CD4-positive, alpha-beta T cell treated with Interleukin-17A for 4 hours (primary cell): ENCODE measurements at regions not wholly inside any gene's neighbourhood (a gene's known extent, or its start where the extent isn't known, plus 50 kb on each side); places are given as distances from the start of the nearest gene placed in this dataset.

Experiments used
- DNase-seq: peaks from one replicate; pipeline ENCODE4 v3.0.0-alpha.2; 2020; ENCODE audit warnings: mixed read lengths

- DNase-seq = no peak
These were observed 550.3 kb downstream of the QKI start for GRCh38 chr6:163964789-163965188.

DNA sequence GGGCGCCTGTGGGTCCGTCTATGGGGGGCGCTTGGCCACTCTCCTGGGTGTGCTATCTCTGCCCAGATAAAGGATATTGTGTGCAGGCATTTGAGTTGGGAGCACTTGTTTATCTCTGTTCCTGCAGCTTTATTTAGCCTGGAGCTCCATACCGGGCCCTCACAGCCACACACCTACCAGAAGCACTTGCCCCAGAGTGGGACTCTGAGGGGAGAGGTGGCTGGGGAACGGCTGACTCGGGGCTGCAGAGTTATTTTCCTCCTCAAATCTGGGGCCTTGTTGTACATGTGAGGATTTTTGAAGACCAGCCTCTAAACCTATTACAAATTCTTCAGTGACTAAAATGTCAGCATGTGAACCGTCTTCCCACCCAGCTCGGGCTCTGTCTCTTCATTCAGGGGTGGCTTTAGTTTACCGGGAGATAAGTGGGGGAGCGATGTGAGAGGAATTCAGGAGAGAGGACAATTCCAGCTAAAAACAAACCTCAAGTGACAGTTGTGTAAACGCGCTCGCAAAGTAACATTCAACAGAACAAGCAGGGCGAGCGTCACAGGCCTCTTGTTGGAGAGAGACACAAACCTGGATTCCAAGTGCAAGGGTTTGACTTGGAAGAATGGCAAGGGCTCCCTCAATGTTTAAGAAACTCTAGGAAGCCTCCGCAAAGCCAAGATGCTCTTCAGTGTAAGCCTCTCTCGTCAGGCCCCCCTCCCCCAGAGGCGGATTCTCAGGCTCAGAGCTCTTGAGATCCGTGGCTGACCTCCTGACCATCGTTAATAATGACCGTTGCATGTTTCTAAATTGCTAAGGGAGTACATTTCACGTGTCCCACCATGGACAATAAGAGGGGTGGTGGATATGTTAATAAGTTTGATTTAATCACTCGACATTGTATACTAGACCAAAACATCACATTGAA is 548.9 kb downstream of the QKI start:
- no peak for DNase-seq

DNA sequence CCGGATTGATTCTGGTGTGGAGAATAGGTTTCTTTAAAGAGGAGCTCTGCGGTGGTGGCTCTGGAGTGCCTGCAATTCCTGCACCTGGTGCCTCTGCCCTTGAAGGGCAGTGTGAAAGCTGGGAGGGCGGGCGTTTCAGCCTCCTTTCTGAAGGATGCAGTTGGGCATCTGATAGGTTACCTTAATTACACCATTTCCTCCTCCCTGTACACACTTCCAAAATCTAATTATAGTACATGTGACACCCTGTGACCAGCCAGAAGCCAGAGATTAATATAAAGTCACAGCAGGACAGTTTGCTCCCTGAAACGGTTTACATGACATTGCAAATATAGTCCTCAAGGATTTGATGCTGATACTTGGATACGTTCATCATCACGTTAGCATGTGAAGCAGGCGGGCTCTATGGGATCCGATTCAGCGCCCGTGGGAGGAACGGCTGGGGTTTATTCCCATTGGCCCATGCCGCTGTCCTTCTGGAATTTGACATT is 548.2 kb downstream of the QKI start:
- no peak for DNase-seq

DNA sequence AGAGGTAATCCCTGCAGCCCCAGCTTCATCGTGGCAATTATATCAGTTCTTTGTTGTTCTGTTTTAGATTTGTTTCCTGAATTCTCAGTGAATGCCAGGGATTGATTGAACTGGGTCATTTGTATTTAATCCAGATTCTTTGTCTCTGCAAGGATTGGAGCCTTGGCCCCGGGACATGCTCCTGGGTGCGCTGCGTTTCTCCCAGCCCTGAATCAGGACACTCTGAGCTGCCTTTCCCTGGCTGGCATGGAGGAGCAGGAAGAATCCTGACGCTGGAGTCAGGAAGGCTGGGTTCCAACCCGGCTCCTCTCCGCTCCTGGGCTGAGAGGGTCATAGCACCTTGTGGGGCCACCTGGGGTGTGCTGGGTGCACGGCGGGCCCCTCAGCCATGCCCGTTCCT is 545.6 kb downstream of the QKI start:
- no peak for DNase-seq

- DNase-seq = no peak
These were observed 544.1 kb downstream of the QKI start for GRCh38 chr6:163958646-163959045.

DNA sequence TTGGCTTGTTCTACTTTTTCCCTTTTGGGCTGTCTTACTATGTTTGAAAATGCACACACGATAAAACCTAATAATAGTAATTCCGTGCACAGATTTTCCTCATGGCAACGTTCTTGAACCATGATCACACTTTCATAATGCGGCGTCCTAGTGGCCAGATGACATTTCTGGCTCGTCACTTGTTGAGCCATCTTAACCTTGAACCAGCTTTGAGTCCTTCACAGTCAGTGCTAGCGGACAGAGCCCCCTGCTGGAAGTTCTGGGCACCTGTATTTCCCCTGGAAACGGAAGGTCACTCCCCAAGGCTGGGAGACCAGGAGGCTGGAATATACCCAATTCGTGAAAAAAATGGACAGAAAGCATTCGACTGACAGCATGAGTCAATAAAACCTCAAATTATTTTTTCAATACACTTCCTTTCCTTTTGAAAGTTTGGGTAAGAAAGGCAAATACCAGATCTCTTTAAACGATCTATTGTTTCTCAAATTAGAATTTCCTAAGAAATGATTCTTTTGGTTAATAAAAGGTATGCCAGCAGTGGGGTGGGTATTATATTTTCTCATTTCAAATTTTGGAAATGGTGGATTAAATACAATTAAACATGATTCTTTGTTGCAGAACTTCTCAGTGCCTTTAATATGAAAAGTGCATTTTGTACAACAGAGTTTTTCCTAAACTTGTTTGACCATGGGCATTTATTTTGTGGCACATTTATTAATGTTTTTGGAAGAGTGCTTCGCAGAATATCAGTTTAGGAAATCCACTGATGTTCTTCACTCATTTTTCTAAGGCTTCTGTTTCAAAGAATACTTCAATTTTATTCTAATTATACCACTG is 542.3 kb downstream of the QKI start:
- DNase-seq = peak; percentile 61

DNA sequence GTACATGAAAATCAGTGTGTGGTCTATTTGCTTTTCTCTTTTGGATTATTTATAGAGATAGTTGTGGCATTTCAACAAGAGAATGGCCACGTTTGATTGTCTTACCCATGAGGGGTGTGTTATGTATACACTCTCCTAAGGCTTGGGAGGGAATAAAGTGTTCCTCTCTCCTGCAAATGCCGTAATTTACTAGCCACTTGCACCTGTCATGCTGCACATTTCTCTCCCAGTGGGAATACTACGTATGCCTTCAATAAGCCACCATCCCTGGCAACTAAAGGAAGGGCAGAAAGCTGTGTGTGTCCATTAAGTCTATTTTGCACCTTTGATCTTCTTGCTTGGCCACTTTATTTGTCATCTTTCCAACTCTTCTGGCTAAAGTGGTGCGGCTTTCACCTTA is 541.2 kb downstream of the QKI start:
- DNase-seq = no peak

DNA sequence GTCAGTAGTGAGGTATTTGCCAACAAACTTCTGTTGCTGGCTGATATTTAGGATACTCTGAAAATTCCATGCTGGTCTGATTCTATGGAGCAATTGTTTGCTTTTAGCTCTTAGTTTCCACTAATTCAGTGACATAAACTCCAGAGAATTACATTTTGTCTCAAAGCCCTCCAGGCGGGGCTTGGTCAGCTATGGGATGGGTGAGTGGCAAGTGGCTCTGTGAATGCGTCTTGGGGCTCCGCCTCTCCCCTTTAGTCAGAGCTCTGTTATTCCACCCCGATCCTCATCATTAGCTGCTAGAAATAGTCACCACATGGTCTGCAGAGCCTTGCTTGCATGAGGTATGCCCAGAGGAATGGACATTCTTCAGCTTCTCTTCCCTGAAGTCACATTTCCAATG is 540.6 kb downstream of the QKI start:
- no peak for DNase-seq

DNA sequence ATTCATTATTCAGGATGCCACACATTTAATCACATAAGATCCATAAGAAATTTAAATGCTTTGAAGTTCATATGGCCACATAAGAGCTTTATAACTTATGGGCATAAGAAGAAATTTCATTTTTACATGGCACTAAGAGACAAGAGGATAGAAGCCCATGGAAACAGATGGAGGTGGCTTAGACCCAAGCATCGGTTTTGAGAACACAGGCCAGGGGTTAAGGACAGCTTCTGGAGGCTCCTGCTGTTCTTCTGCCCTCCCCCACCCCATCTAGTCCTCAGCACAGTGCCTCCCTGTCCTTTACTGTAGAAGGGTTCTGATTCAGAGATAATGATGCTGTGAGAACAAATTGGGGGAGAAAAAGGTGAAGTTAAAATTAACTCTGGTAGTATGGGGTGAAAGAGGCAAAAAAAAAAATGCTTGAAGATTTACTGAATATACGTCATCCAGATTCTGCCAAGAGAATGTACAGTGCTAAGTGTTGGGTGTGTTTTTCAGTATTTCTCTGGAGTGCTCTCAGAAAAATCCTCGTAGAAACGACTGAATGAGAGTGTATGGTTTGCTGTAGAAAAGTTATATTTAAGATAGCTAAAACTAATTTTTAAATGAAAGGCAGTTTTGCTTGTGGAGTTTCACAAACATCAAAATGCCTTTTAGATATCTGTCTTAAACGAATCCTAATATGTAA is 539.7 kb downstream of the QKI start:
- DNase-seq = no peak

DNA sequence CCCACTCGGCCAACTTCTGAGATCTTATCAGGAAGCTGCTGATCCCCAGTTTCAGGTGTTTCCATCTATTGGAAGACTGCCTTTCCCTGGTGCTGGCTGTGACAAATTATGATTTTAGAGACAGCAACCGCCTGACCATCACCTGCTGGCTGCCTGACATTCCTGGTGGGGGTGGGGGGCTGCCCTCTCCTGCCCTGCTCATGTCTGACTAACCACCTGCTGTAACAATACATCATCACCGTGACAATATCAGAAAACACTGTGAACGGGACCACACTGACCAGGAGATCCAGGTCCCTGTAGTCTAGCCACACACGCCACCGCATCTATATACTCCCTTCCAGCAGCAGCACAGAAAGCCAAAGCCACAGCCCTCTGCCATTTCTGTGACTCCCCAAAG is 537.5 kb downstream of the QKI start:
- no peak for DNase-seq

DNA sequence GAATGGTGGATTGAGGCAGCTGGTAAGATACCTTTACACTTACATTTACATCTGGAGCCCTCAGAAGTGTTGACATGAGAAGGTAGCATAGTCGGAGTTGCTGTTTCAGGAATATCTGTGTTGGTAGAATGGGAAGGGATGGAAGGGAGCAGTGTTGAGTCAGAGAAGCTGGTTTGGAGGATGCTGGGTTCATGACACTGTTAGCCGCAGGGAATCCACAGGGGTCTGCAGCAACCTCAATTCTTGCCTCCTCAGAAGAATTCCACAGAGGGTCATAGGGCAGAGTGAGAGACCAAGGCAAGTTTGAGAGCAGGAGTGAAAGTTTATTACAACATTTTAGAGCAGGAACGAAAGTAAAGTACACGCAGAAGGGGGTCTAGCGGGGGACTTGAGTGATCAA is 536.8 kb downstream of the QKI start:
- no peak for DNase-seq

- no peak for DNase-seq
These were observed 535.6 kb downstream of the QKI start for GRCh38 chr6:163950159-163950558.

- no peak for DNase-seq
These were observed 534.9 kb downstream of the QKI start for GRCh38 chr6:163949431-163949830.

DNA sequence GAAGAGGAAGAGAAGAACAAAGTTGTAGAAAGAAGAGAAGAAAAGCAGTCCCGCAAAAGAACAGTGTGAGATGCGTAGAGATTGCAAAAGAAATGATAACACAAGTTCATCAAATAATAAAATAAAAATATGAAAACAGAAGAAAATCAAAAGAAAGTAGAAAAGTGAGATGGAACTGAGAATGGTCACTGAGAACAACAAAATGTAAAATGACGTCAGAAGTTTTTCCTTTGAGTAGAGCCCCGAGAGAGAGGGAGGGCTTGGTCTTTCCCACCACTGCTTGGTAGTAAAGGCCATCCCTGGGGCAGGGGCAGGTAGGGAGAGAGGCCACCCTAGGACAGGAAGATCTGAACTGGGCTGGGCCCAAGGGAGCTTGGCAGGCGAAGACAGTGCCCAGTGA is 533.7 kb downstream of the QKI start:
- DNase-seq = no peak

GRCh38 chr6:163947276-163947675 is 532.8 kb downstream of the QKI start:
- DNase-seq = no peak

DNA sequence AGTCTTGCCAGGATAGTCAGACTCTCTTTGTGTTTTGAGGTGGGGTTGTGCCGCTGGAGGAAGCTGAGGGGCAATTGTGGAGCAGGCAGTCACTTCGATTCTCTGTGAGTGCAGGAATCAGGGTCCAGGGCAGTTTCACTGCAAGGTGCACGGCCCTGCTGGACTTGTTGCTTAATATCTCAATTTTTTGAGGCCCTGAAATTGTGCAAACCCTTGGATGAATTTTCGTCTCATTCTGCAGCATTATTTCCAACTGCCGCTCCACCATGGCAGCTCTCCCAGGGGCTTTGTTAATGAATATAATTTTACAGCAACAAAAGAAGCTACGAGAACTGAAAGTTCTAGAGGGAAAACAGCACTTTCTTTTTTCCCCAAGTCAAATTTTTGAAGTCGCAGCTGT is 531.9 kb downstream of the QKI start:
- no peak for DNase-seq

GRCh38 chr6:163945808-163946207 is 531.3 kb downstream of the QKI start:
- DNase-seq = no peak

- no peak for DNase-seq
These were observed 530.4 kb downstream of the QKI start for GRCh38 chr6:163944897-163945296.

DNA sequence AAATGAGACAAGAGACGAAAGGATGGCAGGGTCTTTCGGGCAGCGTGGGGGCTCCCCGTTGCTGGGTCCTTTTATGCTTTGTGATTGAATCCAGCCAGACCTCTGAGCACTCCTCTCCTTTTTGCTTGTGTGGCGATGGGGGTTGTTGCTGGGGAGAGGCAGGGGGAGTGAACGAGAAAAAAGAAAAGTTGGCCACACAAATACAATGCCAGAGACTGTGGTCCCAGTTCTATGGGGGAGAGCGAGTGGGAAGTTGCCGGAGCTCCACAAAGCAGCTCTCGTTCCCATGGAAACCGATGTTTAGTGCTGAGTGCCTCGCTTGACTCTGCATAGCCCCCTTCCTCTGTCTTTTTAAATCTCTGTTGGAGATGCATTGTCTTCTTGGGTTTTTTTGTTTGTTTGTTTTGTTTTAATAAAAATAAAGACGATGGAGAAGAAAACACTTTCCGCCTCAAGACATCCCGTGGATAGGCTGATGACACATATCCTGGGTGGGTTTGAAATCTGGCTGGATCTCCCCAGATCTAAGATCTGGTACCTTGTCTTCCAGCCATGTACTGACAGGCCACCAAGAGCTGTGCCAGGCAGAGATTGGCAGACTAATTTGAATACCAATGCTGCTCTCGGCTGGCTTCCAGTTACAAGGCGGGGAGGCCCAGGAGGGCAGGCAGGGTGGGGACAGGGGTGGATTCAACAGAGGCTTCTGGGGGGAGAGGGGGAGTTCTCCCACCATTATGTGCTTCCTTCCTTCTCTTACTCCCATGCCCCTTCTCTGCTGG is 529.3 kb downstream of the QKI start:
- DNase-seq = no peak

DNA sequence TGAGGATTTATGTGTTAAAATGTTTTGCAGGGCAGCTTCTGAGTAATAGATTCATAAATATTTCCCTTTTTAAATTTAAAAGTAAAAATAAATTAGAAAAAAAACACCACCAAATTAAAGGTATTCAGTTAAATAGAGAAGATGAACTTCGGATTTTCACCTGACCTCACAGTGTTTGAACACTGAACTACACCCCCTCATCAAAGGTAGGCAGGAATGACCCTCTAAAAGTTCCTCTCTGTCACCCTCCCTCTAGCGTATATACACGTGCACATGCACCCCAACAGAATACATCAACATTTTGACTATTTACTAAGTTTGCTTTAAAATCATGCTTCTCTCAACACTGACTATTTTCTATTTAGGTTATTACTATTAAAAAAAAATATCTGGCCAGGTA is 528.3 kb downstream of the QKI start:
- no peak for DNase-seq

DNA sequence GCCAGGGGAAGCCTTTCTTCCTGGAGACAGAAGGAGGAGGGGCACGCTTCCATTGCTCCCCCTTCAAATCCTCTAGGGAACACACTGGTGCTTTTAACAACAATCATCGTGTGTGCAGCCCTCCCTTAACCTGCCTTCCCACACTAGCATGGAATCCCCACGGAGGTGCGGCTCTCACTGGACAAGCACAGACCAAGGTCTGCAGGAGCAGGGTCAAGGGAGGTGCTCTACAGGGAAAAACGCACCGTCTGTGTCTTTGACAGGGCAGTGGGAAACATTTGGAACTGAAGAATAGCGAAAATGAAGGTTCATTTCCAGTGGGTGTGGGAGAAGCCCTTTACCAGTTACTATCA is 527.1 kb downstream of the QKI start:
- DNase-seq = no peak
